ENCODE measurements at regions not wholly inside any gene's neighbourhood (a gene's known extent, or its start where the extent isn't known, plus 50 kb on each side); places are given as distances from the start of the nearest gene placed in this dataset.

DNA sequence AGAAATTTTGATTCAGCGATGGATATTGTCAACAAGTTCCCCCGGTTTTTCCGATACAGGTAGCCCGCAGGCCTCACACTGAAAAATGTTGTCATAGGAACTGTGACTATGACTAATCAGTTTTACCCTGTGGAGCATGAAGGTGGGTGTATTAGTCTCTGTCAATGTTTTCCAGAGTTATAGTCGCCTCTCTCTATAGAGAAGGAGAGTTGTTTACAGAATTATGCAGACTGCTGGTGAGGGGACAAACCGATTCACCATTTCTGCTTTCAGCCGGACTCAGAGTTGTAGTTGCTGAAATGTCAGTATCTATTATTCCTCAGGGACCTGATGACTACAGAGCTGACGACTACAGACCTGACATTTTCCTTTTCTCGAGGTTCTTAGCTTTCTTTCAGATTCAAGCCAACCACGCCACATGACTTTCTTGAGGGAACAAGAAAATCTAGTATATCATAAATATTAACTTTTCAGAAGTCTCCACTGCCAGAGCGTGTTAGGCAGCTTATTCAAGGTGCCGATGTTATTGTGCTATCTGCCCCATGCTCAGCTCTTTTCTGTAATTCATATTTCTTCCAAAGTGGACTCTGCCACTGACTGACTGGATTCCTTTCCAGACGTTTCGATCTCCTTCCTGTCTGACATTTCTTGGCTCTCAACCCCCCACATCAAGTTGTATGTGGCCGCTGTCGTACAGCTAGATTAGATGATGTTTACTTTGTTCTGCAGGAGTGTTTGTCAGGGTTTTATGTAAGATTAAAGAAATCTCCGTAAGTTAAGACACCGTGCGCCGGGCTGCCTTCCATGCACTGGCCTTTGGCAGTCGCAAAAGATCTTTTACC is 178.1 kb downstream of the FGF1 start:
- TF ChIP-seq TAF1 (IDR thresholded peaks at IDR 0.05; ENCODE audit: borderline replicate concordance, insufficient read depth, low read length) (no peak), FOXP2 (optimal IDR thresholded peaks at IDR 0.05; ENCODE audit: borderline replicate concordance, extremely low read depth, extremely low read length, insufficient read depth) (no peak), SIN3A (IDR thresholded peaks at IDR 0.05; ENCODE audit: borderline replicate concordance, insufficient read depth, low read length) (no peak), POLR2AphosphoS5 (IDR thresholded peaks at IDR 0.05; ENCODE audit: low read depth, low read length) (no peak)
- TF ChIP-seq, protein P1, sequence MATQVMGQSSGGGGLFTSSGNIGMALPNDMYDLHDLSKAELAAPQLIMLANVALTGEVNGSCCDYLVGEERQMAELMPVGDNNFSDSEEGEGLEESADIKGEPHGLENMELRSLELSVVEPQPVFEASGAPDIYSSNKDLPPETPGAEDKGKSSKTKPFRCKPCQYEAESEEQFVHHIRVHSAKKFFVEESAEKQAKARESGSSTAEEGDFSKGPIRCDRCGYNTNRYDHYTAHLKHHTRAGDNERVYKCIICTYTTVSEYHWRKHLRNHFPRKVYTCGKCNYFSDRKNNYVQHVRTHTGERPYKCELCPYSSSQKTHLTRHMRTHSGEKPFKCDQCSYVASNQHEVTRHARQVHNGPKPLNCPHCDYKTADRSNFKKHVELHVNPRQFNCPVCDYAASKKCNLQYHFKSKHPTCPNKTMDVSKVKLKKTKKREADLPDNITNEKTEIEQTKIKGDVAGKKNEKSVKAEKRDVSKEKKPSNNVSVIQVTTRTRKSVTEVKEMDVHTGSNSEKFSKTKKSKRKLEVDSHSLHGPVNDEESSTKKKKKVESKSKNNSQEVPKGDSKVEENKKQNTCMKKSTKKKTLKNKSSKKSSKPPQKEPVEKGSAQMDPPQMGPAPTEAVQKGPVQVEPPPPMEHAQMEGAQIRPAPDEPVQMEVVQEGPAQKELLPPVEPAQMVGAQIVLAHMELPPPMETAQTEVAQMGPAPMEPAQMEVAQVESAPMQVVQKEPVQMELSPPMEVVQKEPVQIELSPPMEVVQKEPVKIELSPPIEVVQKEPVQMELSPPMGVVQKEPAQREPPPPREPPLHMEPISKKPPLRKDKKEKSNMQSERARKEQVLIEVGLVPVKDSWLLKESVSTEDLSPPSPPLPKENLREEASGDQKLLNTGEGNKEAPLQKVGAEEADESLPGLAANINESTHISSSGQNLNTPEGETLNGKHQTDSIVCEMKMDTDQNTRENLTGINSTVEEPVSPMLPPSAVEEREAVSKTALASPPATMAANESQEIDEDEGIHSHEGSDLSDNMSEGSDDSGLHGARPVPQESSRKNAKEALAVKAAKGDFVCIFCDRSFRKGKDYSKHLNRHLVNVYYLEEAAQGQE (IDR thresholded peaks at IDR 0.05; ENCODE audit: insufficient read depth in 1 of 2, low read depth in 2 of 2, low read length in 2 of 2), result no peak

DNA sequence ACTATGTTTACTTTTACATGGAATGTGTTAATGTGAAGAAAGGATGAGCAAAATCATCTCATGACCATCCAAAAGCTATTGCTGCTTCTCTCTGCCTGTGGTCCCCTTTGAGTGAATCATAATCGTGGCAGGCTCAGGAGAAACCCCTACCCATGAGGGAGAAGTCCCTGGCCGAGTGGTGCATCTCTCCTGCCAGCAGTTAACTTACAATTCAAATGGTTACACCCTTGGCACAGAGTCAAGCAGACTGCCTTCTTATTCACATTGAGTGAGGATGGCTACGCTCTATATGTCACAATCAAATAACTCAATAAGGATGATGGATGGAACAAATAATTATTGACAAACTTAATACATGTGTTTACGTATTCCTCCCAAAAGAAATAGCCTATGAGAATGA is 179.1 kb downstream of the FGF1 start:
- TF ChIP-seq TAF1 (IDR thresholded peaks at IDR 0.05; ENCODE audit: borderline replicate concordance, insufficient read depth, low read length), result no peak
- no peak for TF ChIP-seq POLR2AphosphoS5 (IDR thresholded peaks at IDR 0.05; ENCODE audit: low read depth, low read length)
- TF ChIP-seq FOXP2 (optimal IDR thresholded peaks at IDR 0.05; ENCODE audit: borderline replicate concordance, extremely low read depth, extremely low read length, insufficient read depth), result no peak
- TF ChIP-seq SIN3A (IDR thresholded peaks at IDR 0.05; ENCODE audit: borderline replicate concordance, insufficient read depth, low read length), result no peak
- TF ChIP-seq, protein P1 (IDR thresholded peaks at IDR 0.05; ENCODE audit: insufficient read depth in 1 of 2, low read depth in 2 of 2, low read length in 2 of 2), result no peak

DNA sequence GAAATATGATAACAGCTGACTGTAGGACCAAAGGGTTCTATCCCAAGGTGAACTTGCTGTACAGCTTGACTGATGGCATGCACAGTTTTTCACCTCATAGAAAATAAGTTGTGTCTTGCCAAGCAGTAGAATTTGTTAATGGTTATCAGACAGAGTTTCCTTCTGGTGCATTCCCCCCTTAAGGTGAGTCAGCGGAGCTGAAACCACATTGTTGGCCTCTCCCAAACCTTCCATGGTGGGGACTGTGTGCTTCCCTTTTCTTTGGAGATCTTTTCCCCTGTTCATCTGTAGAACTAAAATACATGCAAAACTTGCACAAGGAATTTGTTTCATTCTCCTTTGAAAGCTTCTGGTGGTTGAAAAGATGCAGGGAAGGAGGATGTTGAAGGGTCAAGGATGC is 179.8 kb downstream of the FGF1 start:
- TF ChIP-seq, protein P1 (IDR thresholded peaks at IDR 0.05; ENCODE audit: insufficient read depth in 1 of 2, low read depth in 2 of 2, low read length in 2 of 2), result no peak
- TF ChIP-seq POLR2AphosphoS5 (IDR thresholded peaks at IDR 0.05; ENCODE audit: low read depth, low read length), result no peak
- no peak for TF ChIP-seq SIN3A (IDR thresholded peaks at IDR 0.05; ENCODE audit: borderline replicate concordance, insufficient read depth, low read length)
- no peak for TF ChIP-seq TAF1 (IDR thresholded peaks at IDR 0.05; ENCODE audit: borderline replicate concordance, insufficient read depth, low read length)
- no peak for TF ChIP-seq FOXP2 (optimal IDR thresholded peaks at IDR 0.05; ENCODE audit: borderline replicate concordance, extremely low read depth, extremely low read length, insufficient read depth)

DNA sequence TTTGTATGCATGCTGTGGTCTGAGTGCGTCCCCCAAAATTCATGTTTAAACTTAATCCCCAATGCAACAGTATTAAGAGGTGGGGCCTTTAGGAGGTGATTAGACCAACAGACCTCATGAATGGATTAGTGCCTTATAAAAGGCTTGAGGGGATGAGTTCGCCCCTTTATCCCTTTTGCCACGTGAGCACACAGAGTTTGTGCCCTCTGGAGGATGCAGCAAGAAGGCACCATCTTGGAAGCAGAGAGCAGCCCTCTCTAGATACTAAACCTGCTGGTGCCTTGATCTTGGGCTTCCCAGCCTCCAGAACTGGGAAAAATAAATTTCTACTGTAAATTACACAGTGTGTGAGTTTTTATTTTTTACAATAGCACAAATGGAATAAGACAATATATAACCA is 177.1 kb upstream of the SPRY4 start:
- TF ChIP-seq, protein P1 (IDR thresholded peaks at IDR 0.05; ENCODE audit: insufficient read depth in 1 of 2, low read depth in 2 of 2, low read length in 2 of 2), result no peak
- TF ChIP-seq SIN3A (IDR thresholded peaks at IDR 0.05; ENCODE audit: borderline replicate concordance, insufficient read depth, low read length) (no peak), POLR2AphosphoS5 (IDR thresholded peaks at IDR 0.05; ENCODE audit: low read depth, low read length) (no peak), TAF1 (IDR thresholded peaks at IDR 0.05; ENCODE audit: borderline replicate concordance, insufficient read depth, low read length) (no peak), FOXP2 (optimal IDR thresholded peaks at IDR 0.05; ENCODE audit: borderline replicate concordance, extremely low read depth, extremely low read length, insufficient read depth) (no peak)

All from PFSK-1 (cell line).